AG10803 (cell line): ENCODE measurements at regions not wholly inside any gene's neighbourhood (a gene's known extent, or its start where the extent isn't known, plus 50 kb on each side); places are given as distances from the start of the nearest gene placed in this dataset.
A peak's percentile ranks its signal among the peaks of the same experiment; 100 is the strongest.

Source experiments
- DNase-seq: peaks from one replicate; pipeline ENCODE4 v3.0.0; 2010; ENCODE audit warnings: low read depth
- H3K4me3 ChIP-seq: 2 replicates; pipeline ENCODE4 v1.5.1; 2011; ENCODE audit warnings: mild to moderate bottlenecking, low read length, control low read depth
- CTCF ChIP-seq: conservative IDR thresholded peaks from 2 replicates; pipeline ENCODE4 v1.5.1; 2011; ENCODE audit warnings: mild to moderate bottlenecking, low read length, control low read depth, inconsistent platforms

- no peak overlapping the region for H3K4me3 ChIP-seq
- no peak for DNase-seq
- no peak for TF ChIP-seq CTCF
These were observed 350.4 kb downstream of the BCKDHB start for GRCh38 chr6:80456724-80457438.

- no peak for TF ChIP-seq CTCF
- H3K4me3 ChIP-seq, result no peak overlapping the region
- DNase-seq, result peak; percentile 35
These were observed 348.3 kb downstream of the BCKDHB start for GRCh38 chr6:80454661-80455365.

- H3K4me3 ChIP-seq, result no peak overlapping the region
- DNase-seq, result peak; percentile 98
- TF ChIP-seq CTCF, result no peak
These were observed 347.7 kb downstream of the BCKDHB start for GRCh38 chr6:80454197-80454596.

GRCh38 chr6:80449726-80450125, 343.3 kb downstream of the BCKDHB start:
- TF ChIP-seq CTCF, result no peak
- no peak for DNase-seq

GRCh38 chr6:80446454-80447045, 340.1 kb downstream of the BCKDHB start:
- no peak overlapping the region for H3K4me3 ChIP-seq
- DNase-seq, result peak; percentile 48
- no peak for TF ChIP-seq CTCF

More at GRCh38 chr6:80449726-80450125, 343.3 kb downstream of the BCKDHB start:
- no peak overlapping the region for H3K4me3 ChIP-seq

GRCh38 chr6:80445751-80446150, 339.3 kb downstream of the BCKDHB start:
- no peak for TF ChIP-seq CTCF
- no peak for DNase-seq
- no peak overlapping the region for H3K4me3 ChIP-seq
